Smooth muscle cell (in vitro differentiated cells): ENCODE measurements at regions not wholly inside any gene's neighbourhood (a gene's known extent, or its start where the extent isn't known, plus 50 kb on each side); places are given as distances from the start of the nearest gene placed in this dataset.

Source experiments
- DNase-seq: peaks from one replicate; lab custom pipeline; 2025; ENCODE audit not compliant: unreplicated experiment; lab: John Stamatoyannopoulos, UW
- H2AFZ ChIP-seq: fragments of 200-600 bp; sonication (generic); 2 replicates; pipeline ENCODE4 v1.6.0; 2016; ENCODE audit warnings: antibody characterized with exemption, low read depth, mild to moderate bottlenecking
- H3F3A ChIP-seq: fragments of 200-600 bp; sonication (generic); 2 replicates; pipeline ENCODE4 v1.6.0; 2017; ENCODE audit warnings: antibody characterized with exemption, low read depth
- H3K27ac ChIP-seq: fragments of 200-600 bp; sonication (generic); 2 replicates; pipeline ENCODE4 v1.5.1; 2016; ENCODE audit warnings: low read depth, mild to moderate bottlenecking
- H3K27me3 ChIP-seq: fragments of 200-600 bp; sonication (generic); 2 replicates; pipeline ENCODE4 v1.6.1; 2016; ENCODE audit warnings: low read depth, mild to moderate bottlenecking
- H3K36me3 ChIP-seq: fragments of 200-600 bp; sonication (generic); 2 replicates; pipeline ENCODE4 v1.5.1; 2016; ENCODE audit warnings: low read depth
- H3K4me1 ChIP-seq: fragments of 200-600 bp; sonication (generic); 2 replicates; pipeline ENCODE4 v1.5.1; 2016; ENCODE audit warnings: low read depth
- H3K4me2 ChIP-seq: fragments of 200-600 bp; sonication (generic); 2 replicates; pipeline ENCODE4 v1.6.0; 2016; ENCODE audit warnings: mild to moderate bottlenecking
- H3K4me3 ChIP-seq: fragments of 200-600 bp; sonication (generic); 2 replicates; pipeline ENCODE4 v1.5.1; 2016; ENCODE audit warnings: mild to moderate bottlenecking
- H3K79me2 ChIP-seq: fragments of 200-600 bp; sonication (generic); 2 replicates; pipeline ENCODE4 v1.6.0; 2016; ENCODE audit warnings: low read depth, mild to moderate bottlenecking
- H3K9ac ChIP-seq: fragments of 200-600 bp; sonication (generic); 2 replicates; pipeline ENCODE4 v1.6.0; 2016; ENCODE audit warnings: low read depth
- H3K9me3 ChIP-seq: fragments of 200-600 bp; sonication (generic); replicated peaks from 2 replicates; pipeline ENCODE4 v1.5.1; 2016; ENCODE audit warnings: low read depth
- H4K20me1 ChIP-seq: fragments of 200-600 bp; sonication (generic); 2 replicates; pipeline ENCODE4 v1.6.0; 2016; ENCODE audit warnings: low read depth
- CTCF ChIP-seq: fragments of 200-600 bp; sonication (generic); IDR thresholded peaks from 2 replicates; pipeline ENCODE4 v1.5.1; 2017; ENCODE audit warnings: borderline replicate concordance, mild to moderate bottlenecking, antibody characterized with exemption; ENCODE audit not compliant: insufficient read depth, poor library complexity, severe bottlenecking
- WGBS: methylation state at CpG from one replicate; pipeline ENCODE4 v1.1.7; 2016; ENCODE audit warnings: low lambda C conversion rate; 5-methylcytosine and 5-hydroxymethylcytosine counted together

- DNase-seq, result no peak
- peak overlapping the region; percentile 13 for H3K9ac ChIP-seq
- peak overlapping the region; percentile 90 for H3K27ac ChIP-seq
- no peaks in the 10 kb centered on the region for H3K9me3 ChIP-seq
- H3K27me3 ChIP-seq, result no peaks in the 10 kb centered on the region
- H3K36me3 ChIP-seq, result no peaks in the 10 kb centered on the region
- peaks cover 8% of the 10 kb centered on the region for H3F3A ChIP-seq
- peak overlapping the region; percentile 14 for H3K4me2 ChIP-seq
- peak overlapping the region; percentile 83 for H2AFZ ChIP-seq
- no peaks in the 10 kb centered on the region for H3K79me2 ChIP-seq
- no peak for TF ChIP-seq CTCF
- WGBS, result 55% methylated on average over 6 of the region's 6 CpGs
- peaks cover 32% of the 10 kb centered on the region for H3K4me1 ChIP-seq
- no peak overlapping the region for H3K4me3 ChIP-seq
- H4K20me1 ChIP-seq, result no peaks in the 10 kb centered on the region
These were observed 175.4 kb upstream of the AKR1E2 start for GRCh38 chr10:4650582-4650981.

- no peak for DNase-seq
- peak overlapping the region; percentile 13 for H3K9ac ChIP-seq
These were observed 176.0 kb upstream of the AKR1E2 start for GRCh38 chr10:4649886-4650508.

GRCh38 chr10:4649471-4649870 is 176.5 kb upstream of the AKR1E2 start:
- no peak for DNase-seq
- H3F3A ChIP-seq, result peaks cover 5% of the 10 kb centered on the region
- peak overlapping the region; percentile 90 for H3K27ac ChIP-seq
- peaks cover 32% of the 10 kb centered on the region for H3K4me1 ChIP-seq
- H3K79me2 ChIP-seq, result no peaks in the 10 kb centered on the region
- H3K4me3 ChIP-seq, result no peak overlapping the region
- no peak overlapping the region for H2AFZ ChIP-seq
- no peaks in the 10 kb centered on the region for H3K9me3 ChIP-seq
- H3K36me3 ChIP-seq, result no peaks in the 10 kb centered on the region
- no peaks in the 10 kb centered on the region for H3K27me3 ChIP-seq
- H3K9ac ChIP-seq, result peak overlapping the region; percentile 13
- H4K20me1 ChIP-seq, result no peaks in the 10 kb centered on the region
- H3K4me2 ChIP-seq, result no peak overlapping the region
- no peak for TF ChIP-seq CTCF

More at GRCh38 chr10:4649886-4650508, 176.0 kb upstream of the AKR1E2 start:
- no peaks in the 10 kb centered on the region for H3K79me2 ChIP-seq
- peaks cover 32% of the 10 kb centered on the region for H3K4me1 ChIP-seq
- no peaks in the 10 kb centered on the region for H3K9me3 ChIP-seq
- H3K36me3 ChIP-seq, result no peaks in the 10 kb centered on the region
- peaks cover 5% of the 10 kb centered on the region for H3F3A ChIP-seq
- peak overlapping the region; percentile 90 for H3K27ac ChIP-seq
- peak overlapping the region; percentile 83 for H2AFZ ChIP-seq
- peak overlapping the region; percentile 62 for H3K4me2 ChIP-seq
- H3K27me3 ChIP-seq, result no peaks in the 10 kb centered on the region
- no peak overlapping the region for H3K4me3 ChIP-seq
- WGBS, result 70% methylated on average over 3 of the region's 3 CpGs
- no peak for TF ChIP-seq CTCF
- no peaks in the 10 kb centered on the region for H4K20me1 ChIP-seq

GRCh38 chr10:4648999-4649398 is 177.0 kb upstream of the AKR1E2 start:
- peak overlapping the region; percentile 90 for H3K27ac ChIP-seq
- WGBS, result 98% methylated on average over 3 of the region's 3 CpGs

More at GRCh38 chr10:4648999-4649398, 177.0 kb upstream of the AKR1E2 start:
- TF ChIP-seq CTCF, result no peak
- H3K4me1 ChIP-seq, result peaks cover 31% of the 10 kb centered on the region
- H3K4me3 ChIP-seq, result no peak overlapping the region
- H3K27me3 ChIP-seq, result no peaks in the 10 kb centered on the region
- no peaks in the 10 kb centered on the region for H3K36me3 ChIP-seq
- H3K79me2 ChIP-seq, result no peaks in the 10 kb centered on the region
- H4K20me1 ChIP-seq, result no peaks in the 10 kb centered on the region
- no peaks in the 10 kb centered on the region for H3K9me3 ChIP-seq
- no peak overlapping the region for H3K9ac ChIP-seq
- H3F3A ChIP-seq, result peaks cover 5% of the 10 kb centered on the region
- no peak overlapping the region for H3K4me2 ChIP-seq
- DNase-seq, result no peak
- no peak overlapping the region for H2AFZ ChIP-seq
